Astrocyte of the hippocampus (primary cell): ENCODE measurements at regions not wholly inside any gene's neighbourhood (a gene's known extent, or its start where the extent isn't known, plus 50 kb on each side); places are given as distances from the start of the nearest gene placed in this dataset.
A peak's percentile ranks its signal among the peaks of the same experiment; 100 is the strongest.

ENCODE experiments used
- DNase-seq: peaks from one replicate; pipeline ENCODE4 v3.0.0; 2011; ENCODE audit warnings: low read depth, low spot score

DNA sequence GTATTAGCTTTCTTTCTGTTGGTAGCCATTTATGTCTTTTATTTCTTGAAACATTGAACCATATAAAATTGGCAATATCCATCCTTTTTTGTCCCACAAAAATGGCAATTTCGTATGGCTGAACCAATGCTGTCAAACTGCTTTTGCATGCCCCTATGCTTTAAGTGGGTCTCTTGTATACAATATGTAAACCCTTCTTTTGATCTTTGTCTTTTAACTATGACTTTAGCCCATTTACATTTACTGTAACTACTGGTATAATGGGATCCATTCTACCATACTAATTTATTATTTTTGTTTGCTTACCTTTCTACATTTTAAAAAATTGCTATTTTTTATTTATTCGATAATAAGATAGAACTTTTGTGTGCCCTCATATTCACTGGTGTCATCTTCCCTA is 93.4 kb downstream of the TENT4A start:
- no peak for DNase-seq

DNA sequence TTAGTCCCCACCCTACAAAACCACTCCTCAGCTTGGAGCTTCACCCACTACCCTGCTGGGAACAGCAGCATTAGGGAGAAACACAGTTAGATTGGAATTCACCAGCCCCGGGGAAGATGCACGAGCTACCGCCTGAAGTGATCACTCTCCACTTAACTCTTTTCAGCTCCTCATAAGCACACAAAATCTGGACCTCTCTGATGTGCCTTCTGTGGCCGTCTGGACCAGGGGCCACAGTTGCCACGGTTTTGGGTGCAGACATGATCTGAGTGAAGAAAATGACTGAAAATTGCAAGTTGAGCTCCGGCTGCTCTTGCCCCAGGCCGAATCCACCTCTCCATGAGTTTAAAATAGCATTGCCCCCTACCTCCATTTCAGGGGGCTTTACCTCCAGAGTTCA is 95.2 kb downstream of the TENT4A start:
- no peak for DNase-seq

DNA sequence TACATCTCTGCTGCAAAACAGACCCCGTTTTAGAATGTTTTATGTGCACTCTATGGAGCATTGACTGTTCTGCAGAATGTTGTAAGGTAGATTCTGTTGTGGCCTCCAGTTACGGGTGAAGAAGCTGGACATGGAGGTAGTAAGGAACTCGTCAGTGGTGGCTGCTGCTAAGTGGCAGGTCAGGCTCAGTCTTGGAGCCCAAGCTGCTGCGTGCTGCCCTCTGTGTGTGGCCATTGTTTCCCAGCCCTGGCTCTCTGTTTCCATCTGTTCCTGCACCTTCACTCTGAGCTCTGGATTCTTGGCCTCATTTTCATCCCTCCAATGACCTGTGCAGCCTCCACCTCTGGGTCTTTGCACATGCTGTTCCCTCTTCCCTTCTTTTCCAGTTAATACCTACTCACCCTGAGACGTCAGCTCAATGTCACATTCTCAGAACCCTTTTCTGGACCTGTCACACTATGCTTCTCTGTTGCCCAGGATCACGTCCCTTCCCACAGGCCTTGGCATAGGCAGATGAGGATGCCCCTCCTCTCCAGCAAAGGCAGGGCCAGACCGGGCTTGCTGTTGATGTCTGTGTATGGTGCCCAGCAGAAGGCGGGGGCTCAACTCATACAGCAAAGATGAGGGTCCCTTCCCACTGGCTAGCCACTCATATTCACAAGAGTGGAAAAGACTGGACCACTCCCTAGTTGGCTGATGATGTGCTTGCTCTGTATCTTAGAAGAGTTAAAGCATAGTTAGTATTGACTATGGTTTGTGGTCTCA is 97.6 kb downstream of the TENT4A start:
- no peak for DNase-seq

DNA sequence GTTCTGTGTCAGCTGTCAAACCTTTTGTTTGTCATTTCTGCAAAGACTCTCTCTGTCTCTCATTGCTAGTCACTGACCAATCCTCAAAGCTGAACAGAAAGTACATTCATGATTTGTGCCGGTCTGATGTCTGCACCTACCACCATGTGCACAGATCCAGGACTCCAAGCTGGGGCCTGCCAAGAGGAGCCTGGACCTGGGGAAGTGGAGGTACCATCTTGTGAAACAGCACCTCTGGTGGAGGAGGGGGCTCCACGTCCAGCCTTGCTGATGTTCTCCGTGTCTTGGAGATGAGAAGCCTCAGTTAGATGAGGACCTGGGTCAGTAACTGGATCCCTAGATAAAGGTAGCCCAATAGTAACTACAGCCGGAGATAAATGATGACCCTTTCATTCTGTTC is 98.9 kb downstream of the TENT4A start:
- no peak for DNase-seq

DNA sequence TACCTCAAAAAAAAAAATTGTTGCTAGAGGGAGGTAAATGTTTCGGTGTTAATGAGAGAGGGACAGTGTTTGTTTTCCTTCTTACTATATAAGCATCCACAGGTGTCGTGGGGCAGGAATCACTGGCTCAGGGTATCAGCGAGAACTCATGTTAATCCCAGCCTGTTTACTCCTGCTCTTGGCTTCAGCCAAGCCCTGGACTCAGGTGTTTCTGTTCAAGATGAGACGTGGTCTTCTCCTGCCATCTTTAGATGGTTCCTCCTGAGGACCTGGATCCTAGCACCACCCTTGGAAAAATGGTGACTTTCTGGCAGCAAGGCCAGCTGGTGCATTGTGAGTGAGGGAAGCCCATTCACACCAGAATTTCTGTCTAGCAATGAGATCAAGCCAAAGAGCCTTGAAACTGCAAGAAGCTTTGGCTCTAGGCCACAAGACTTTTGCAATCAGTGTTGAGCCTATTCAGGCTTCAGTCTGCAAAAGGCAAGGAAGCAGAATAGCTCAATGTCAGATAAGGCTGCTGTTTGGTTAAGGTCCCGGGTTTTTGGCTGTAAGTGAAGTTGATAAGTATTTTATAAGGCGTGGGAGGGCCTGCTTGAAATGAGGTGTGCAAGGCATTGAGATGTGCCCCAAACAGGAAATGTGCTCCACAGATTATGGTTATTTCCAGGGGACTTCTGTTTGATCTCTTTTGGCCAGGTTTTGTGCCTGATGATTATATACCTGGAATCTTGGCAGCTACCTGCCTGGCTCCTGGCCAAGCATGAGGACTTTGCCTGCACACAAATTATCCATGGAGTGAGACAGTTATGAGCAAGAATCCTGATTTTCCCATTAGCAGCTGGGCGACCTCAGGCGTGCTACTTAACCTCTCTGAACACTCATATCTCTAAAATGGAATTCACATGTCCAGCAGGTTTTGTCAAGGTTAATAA is 99.8 kb downstream of the TENT4A start:
- peak; percentile 55 for DNase-seq

DNA sequence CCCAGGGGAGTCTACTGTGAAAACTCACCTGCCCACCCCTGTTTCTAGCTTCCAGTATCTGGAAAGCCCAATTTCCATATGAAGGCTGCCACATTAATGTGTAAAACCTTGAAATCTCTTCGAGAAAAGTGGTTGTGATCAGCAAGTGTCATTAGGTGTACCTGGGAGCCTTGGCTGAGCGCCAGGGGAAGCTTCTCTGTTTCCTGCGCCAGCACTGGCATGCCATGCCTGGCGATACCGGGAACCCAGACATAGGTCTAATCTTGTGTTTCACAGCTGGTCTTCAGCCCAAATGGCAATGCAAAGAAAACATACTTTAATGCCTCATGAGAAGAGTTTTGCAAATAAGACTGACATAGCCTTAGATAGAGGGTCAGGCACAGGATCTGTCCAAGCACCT is 101.6 kb downstream of the TENT4A start:
- no peak for DNase-seq

DNA sequence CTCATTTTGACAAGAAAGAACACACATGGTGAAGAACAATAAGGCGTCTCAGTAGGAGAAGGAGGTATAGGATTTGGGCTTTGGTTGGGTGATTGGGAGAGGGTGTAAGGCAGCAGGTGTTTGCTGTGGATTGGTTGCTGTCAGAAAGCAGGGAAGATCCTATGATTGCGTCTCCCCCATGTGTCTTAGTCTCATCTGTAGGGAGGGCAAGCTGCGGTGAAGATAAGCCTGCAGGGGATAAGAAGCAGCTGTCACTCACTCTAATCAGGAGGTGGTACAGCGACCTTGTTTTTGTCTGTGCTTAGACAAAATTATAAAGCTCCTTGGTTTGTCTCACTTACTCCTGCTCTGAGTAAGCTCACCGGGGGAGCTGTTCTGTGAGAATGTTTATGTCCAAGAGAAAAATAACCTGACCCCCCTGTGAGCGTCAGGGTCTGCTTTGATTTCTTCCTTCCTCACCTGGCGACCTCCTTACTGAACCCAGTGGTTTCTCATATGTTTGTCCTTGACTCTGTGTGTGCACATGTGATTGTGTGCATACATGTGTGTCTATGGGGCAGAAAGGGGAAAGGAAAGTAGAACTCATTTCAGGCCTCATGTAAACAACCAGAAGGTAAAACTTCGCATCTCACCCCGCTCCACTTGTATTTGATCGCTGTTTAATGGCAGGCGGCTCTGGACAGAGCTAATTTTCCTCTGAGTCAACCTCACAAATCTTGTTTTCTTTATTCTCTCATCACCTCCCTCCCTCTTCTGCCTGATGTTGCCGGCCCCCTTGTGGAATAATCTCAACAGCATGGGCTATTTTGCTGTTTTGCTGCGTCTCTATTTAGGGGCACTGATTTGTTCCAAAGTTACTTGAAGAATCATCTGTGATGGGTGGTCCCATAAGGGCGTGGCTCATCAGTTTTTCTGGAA is 105.6 kb downstream of the TENT4A start:
- peak; percentile 15 for DNase-seq

DNA sequence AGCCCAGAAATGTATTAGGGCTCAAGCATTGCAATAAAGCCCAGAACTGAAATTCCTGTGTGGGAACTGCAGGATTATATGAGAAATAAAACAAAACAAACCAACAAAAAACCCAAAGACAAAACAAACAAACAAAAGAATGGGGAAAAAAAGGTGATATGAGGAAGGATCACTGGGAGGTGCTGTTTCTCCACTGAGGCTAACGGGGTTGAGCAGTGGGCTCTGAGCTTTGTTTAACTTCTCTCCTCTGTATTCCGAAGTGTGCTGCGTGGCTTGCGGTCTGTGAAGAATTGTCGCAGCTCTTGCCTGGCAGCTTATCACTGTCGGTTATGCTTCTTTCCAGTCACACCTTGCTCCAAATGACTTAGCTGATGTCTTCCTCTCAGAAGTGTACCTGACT is 106.3 kb downstream of the TENT4A start:
- no peak for DNase-seq

DNA sequence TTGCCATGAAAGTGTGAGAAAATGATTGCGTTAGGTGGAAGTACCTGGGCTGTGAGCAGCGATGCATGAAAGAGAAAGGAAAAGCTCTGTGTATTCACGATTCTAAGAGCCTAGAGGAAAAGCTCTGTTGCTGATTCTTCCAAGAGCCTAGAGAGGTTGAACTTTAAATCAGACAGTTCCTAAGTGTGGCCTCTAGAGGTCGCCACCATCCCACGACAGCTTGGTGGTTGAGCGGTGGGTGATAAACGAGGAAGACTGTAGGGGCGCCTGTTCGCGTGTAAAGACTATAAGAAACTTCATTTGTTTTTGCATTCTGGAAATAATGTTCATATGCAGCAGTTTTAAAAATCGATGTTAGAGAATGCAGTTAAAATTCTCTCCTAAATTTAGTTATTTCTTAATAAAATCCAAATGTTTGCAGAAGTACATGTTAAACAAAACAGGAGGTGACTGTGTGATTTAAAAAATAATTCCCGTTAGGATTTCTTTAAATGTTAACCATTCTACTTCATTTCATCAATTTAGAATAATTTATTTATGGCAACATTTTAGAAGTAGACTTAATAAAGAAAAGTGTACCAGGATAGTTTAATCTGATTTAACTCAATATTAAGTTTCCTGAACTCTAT is 107.7 kb downstream of the TENT4A start:
- DNase-seq, result peak; percentile 23

DNA sequence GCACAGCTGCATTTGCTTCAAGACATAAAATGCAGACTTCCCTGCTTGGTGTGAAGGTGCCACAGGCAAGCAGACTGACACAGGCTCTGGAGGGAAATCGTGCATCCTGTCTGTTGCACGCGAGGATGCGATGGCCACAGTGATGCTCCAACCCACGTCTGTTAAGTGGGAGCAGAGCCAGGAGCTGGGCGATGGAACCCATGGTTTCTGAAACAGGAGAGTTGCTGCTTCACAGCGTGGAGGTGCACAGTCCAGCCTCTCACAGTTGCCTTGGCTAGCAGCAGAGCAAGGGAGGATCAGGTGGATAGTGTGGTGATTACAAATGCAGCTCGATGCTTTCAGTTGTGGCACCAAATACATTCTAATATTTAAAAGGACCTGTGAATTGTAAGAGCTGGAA is 108.8 kb downstream of the TENT4A start:
- no peak for DNase-seq

DNA sequence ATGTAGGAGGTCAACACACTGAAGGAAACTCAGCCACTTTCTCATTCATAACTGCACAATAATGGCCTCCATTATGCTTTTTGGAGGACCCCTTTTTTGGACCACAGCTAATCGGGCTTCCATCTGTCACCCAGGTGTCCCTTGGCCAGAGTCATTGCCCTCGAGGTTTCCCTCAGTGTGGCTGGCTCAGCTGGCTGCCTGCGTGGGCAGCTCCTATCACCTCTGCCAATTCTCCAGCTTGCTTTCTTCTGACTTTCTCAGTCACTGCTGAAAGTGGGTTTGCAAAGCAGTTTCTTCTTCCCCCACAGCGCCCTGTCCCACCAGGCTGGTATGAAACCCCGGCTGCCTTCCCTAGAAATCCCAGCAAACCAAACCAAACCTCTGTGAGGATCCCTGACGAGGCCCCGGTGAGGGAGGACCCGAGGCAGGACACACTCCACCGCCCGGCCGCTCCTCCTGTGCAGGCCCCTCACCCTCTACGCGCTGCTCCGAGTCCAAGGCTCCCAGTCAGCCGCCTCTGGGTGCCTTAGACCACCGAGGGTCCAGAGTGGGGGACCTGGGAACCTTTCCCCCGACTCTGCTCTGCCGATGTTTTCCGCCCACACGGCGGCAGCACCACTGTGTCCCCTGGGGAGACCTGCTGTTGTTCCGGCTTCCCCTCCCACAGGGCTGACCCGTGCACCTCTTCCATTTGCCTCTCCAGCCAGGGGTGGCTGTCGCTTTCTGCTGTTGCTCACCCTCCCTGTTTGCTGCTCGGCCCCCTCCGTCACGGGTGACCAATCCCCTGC is 109.5 kb downstream of the TENT4A start:
- DNase-seq, result no peak

DNA sequence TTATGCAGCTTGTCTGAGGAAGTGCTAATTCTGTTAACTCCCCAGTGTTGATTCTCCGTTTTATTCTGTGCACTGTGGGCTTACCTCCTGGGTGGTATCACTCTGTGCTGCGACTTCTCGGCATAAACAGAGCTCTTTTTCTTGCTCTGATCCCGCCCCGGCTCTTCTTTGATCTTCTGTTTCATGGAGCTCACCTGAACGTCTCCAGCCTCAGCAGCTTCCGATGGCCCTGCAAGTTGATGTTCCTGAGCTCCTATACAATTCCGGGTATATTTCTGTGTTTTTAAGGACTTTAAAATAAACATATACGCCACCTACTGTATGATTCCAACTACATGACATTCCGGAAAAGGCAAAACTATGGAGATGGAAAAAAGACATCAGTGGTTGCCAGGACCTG is 110.8 kb downstream of the TENT4A start:
- no peak for DNase-seq

DNA sequence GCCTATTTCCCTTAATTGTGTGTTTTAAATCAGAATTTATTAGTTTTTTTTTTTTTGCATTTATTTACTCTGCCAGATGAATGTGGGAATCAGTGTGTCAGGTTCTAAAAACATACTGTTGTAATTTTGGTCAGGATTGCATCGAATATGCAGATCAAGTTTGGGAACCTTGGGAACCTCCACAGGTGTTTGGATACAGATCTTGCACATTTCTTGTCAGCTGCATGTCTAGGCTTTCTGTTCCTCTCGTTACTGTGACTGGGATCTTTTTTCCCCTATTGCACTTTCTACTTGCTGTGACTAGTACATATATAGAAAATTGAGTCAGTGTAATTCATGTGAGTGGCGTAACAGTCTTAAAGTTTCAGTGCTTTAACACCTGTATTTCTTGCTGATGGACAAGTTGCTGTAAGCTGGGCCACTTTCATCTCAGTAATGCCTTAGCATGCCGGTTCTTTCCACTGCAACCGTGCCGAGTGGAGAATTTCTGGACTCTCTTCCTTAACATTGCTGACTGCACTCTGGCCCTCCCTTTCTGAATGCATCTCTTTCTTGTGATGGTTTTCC is 112.5 kb downstream of the TENT4A start:
- no peak for DNase-seq

DNA sequence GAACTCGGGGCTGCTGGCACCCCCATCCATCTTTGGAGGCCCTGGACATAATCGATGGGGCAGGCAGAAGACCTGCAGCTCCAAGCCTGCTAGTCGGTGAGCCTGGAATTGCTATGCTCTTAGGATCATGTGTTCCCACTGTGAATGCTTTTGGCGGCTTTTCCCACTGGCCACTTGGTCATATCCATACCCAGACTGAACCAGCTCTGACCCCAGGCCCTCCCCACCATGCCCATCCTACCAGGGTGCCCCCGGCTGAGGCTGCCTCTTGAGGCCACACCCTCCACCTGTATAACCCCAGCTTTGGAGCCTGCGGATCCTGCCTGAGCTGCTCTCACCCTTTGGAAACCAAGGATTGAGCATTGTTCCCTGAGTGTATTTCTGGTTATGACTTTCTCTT is 113.5 kb downstream of the TENT4A start:
- no peak for DNase-seq

DNA sequence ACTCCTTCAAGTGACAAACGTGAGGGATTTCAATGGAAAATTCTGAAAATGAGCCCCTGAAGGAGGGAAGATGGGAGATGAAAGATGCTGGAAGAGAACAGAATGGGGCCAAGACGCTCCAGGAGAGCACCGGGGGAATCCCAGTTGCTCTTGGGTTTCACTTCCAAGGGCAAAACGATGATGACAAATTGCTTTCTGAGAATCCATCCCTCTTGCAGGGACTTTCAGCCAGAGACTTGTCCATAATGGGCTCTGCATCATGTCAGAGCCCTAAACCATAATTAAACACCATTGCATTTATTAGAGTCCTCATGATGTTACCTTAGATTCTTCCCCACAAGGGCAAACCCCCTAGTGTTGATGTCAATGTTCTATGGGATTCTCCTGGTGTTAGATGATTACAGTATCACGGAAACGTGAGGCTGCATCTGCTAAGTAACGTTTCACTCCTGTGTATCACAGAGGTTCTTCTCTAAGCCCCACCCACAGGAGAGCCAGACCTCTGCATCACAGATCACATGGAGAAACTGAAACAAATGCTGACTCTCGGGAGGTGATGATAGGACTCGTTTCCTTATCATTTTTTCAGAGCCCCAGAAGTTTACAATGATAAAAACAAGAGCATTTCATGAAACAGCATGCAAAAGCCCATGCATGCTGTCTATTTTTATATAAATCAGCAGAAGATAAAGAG is 114.4 kb downstream of the TENT4A start:
- DNase-seq, result no peak

DNA sequence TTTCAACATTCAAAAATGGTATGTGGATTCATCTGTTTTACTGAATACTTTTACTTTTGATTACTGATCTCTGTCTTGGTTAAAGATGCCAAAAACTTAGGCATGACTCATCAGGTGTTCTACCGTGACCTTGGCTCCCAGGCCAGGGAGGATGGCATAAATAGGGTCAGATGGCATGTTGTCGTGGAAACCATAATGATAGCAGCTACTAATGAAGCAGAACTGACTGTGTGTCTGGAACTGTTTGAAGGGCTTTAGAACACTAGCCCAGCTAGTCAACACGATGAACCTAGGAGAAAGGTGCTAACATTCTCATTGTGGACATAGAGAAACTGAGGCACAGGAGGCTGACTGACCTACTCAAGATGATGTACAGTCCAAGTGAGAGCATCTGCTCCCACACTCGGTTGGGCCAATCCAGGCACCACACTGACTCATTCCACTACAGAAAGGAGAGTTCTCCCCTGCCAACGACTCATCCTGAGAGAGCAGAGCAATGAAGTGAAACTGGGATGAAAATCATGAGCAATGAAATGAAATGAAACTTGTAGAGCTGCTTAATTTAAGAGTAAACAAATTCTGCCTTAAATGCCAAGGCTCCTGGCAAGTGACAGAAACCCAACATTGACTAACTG is 116.0 kb downstream of the TENT4A start:
- peak; percentile 67 for DNase-seq

DNA sequence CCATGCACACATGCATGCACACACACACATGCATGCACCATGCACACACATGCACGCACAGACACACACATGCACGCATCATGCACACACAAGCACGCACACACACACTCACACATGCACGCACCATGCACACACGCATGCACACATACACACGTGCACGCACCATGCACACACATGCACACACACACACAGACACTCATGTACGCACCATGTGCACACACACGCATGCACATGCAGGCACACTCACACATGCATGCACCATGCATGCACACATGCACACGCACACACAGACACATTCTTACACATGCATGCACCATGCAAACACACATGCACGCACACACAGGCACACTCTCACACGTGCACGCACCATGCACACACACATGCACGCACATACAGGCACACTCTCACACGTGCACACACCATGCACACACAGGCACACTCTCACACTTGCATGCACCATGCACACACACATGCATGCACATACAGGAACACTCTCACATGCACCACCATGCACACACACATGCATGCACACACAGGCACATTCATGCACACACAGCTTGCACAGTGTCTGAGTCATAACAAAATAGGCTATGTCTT is 117.5 kb downstream of the TENT4A start:
- DNase-seq, result no peak
